ENCODE measurements at regions not wholly inside any gene's neighbourhood (a gene's known extent, or its start where the extent isn't known, plus 50 kb on each side); places are given as distances from the start of the nearest gene placed in this dataset.

- TF ChIP-seq CTCF (IDR thresholded peaks at IDR 0.05; ENCODE audit: low read depth, low read length, poor library complexity, severe bottlenecking): no peak
- TF ChIP-seq EZH2phosphoT487 (IDR thresholded peaks at IDR 0.05; ENCODE audit: borderline replicate concordance, low read length): no peak
- Histone ChIP-seq H3K79me2 (ENCODE audit: control insufficient read depth, low read length) (no peaks in the 10 kb centered on the region), H3K27ac (ENCODE audit: low read depth, low read length) (no peak overlapping the region)
Measured at GRCh38 chr2:234334151-234334550, 162.7 kb downstream of the ARL4C start.

GRCh38 chr2:234333168-234334130, 163.4 kb downstream of the ARL4C start:
- H3K36me3 ChIP-seq (ENCODE audit: control insufficient read depth, low read length): no peaks in the 10 kb centered on the region
- no peak overlapping the region for H3K27ac ChIP-seq (ENCODE audit: low read depth, low read length)
- no peaks in the 10 kb centered on the region for H4K20me1 ChIP-seq (ENCODE audit: control insufficient read depth, insufficient read depth, low read depth, low read length)
- H3F3A ChIP-seq (ENCODE audit: control insufficient read depth, insufficient read depth): no peaks in the 10 kb centered on the region
- H3K79me2 ChIP-seq (ENCODE audit: control insufficient read depth, low read length): no peaks in the 10 kb centered on the region
- H3K27me3 ChIP-seq (ENCODE audit: control insufficient read depth, low read length): no peaks in the 10 kb centered on the region
- H3K4me3 ChIP-seq (ENCODE audit: low read length): no peak overlapping the region
- no peaks in the 10 kb centered on the region for H3K9me2 ChIP-seq (replicated peaks; ENCODE audit: control insufficient read depth, low read length)
- no peaks in the 10 kb centered on the region for H3K4me1 ChIP-seq (ENCODE audit: control insufficient read depth, low read length)
- H3K9me3 ChIP-seq (ENCODE audit: control insufficient read depth, insufficient read depth, low read length): no peaks in the 10 kb centered on the region
- TF ChIP-seq CTCF (IDR thresholded peaks at IDR 0.05; ENCODE audit: low read depth, low read length, poor library complexity, severe bottlenecking): no peak
- no peak for TF ChIP-seq EZH2phosphoT487 (IDR thresholded peaks at IDR 0.05; ENCODE audit: borderline replicate concordance, low read length)
- no peak overlapping the region for H3K4me2 ChIP-seq (ENCODE audit: low read length)

More at GRCh38 chr2:234334151-234334550, 162.7 kb downstream of the ARL4C start:
- Histone ChIP-seq H3K4me2 (ENCODE audit: low read length) (no peak overlapping the region), H3K9me3 (ENCODE audit: control insufficient read depth, insufficient read depth, low read length) (peaks cover under 1% of the 10 kb centered on the region; the same call in 1 of the 2 replicates), H3K4me3 (ENCODE audit: low read length) (no peak overlapping the region), H4K20me1 (ENCODE audit: control insufficient read depth, insufficient read depth, low read depth, low read length) (no peaks in the 10 kb centered on the region), H3K4me1 (ENCODE audit: control insufficient read depth, low read length) (peaks cover 4% of the 10 kb centered on the region), H3K9me2 (replicated peaks; ENCODE audit: control insufficient read depth, low read length) (no peaks in the 10 kb centered on the region), H3K36me3 (ENCODE audit: control insufficient read depth, low read length) (no peaks in the 10 kb centered on the region), H3F3A (ENCODE audit: control insufficient read depth, insufficient read depth) (no peaks in the 10 kb centered on the region), H3K27me3 (ENCODE audit: control insufficient read depth, low read length) (no peaks in the 10 kb centered on the region)

GRCh38 chr2:234331966-234332365, 164.9 kb downstream of the ARL4C start:
- H3K36me3 ChIP-seq (ENCODE audit: control insufficient read depth, low read length): no peaks in the 10 kb centered on the region
- H3K4me3 ChIP-seq (ENCODE audit: low read length): no peak overlapping the region
- H3K9me2 ChIP-seq (replicated peaks; ENCODE audit: control insufficient read depth, low read length): no peaks in the 10 kb centered on the region
- H3K4me1 ChIP-seq (ENCODE audit: control insufficient read depth, low read length): no peaks in the 10 kb centered on the region
- no peak overlapping the region for H3K27ac ChIP-seq (ENCODE audit: low read depth, low read length)
- no peaks in the 10 kb centered on the region for H3F3A ChIP-seq (ENCODE audit: control insufficient read depth, insufficient read depth)
- H3K79me2 ChIP-seq (ENCODE audit: control insufficient read depth, low read length): no peaks in the 10 kb centered on the region
- no peaks in the 10 kb centered on the region for H4K20me1 ChIP-seq (ENCODE audit: control insufficient read depth, insufficient read depth, low read depth, low read length)
- no peak for TF ChIP-seq CTCF (IDR thresholded peaks at IDR 0.05; ENCODE audit: low read depth, low read length, poor library complexity, severe bottlenecking)
- no peak for TF ChIP-seq EZH2phosphoT487 (IDR thresholded peaks at IDR 0.05; ENCODE audit: borderline replicate concordance, low read length)
- H3K9me3 ChIP-seq (ENCODE audit: control insufficient read depth, insufficient read depth, low read length): no peaks in the 10 kb centered on the region
- no peak overlapping the region for H3K4me2 ChIP-seq (ENCODE audit: low read length)
- no peaks in the 10 kb centered on the region for H3K27me3 ChIP-seq (ENCODE audit: control insufficient read depth, low read length)
